Dedifferentiated amniotic fluid mesenchymal stem cell (primary cell): ENCODE measurements at regions not wholly inside any gene's neighbourhood (a gene's known extent, or its start where the extent isn't known, plus 50 kb on each side); places are given as distances from the start of the nearest gene placed in this dataset.

ENCODE experiments used
- DNase-seq: peaks from one replicate; pipeline ENCODE4 v3.0.0-alpha.2; 2016; ENCODE audit errors: extremely low spot score

DNA sequence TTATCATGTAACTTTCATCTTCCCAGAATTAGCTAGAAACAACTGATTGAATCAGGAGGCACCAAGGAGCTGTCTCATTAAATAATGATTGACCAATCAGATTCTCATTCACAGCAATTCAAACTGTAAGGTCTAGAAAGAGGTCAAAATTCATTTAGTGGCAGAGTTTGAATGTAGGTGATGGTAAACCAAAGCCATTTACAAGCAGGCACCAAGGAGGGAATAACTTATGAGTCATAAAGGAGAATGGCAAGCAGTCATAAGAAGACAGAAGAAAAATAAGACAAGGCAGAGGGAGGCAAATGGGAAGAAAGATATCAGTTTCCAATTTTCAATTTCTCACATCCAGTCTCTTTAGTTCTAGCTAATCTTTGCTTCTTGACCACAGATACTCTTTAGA is 52.9 kb upstream of the DEFB112 start:
- no peak for DNase-seq

GRCh38 chr6:50110587-50110986 is 60.9 kb upstream of the DEFB112 start:
- no peak for DNase-seq

GRCh38 chr6:50112981-50113857 is 63.5 kb upstream of the DEFB112 start:
- no peak for DNase-seq

GRCh38 chr6:50116390-50116789 is 66.7 kb upstream of the DEFB112 start:
- no peak for DNase-seq

GRCh38 chr6:50116797-50117542 is 67.2 kb upstream of the DEFB112 start:
- no peak for DNase-seq

DNA sequence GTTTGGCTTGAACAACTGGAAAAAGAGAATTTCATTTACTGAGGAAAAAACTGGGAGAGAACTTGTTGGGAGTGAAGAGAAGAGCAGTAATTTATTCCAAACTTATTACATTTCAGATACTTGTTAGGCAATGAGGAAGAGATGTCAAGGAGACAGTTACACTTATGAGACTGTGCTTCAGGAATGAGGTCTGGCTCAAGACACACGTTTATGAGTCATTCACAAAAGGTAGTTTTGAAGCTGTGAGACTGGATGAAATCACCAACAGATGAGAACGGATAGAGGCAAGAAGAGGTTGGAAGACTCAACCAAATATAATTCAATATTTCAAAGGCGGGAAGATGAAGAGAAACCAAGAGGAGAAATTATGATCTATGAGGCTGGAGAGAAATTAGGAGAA is 70.6 kb upstream of the DEFB112 start:
- DNase-seq: no peak

DNA sequence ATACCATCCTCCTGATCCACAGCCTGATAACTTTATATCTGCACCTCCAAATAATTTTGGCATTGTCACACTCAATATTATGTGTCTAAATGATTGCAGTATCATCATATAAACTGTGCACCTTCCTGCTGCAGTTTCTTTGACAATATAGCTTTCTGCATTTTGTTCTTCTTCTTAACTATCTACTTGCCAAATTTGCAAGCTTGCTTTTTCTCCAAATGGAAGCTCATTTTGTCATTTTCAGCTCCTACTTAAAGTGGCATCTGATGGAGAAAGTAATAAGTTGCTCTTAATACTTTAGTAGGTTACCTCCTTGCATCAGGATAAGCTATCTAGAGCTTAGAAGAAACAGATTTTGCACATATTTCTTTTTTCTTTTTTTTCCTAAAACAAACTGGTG is 74.0 kb upstream of the DEFB112 start:
- no peak for DNase-seq

DNA sequence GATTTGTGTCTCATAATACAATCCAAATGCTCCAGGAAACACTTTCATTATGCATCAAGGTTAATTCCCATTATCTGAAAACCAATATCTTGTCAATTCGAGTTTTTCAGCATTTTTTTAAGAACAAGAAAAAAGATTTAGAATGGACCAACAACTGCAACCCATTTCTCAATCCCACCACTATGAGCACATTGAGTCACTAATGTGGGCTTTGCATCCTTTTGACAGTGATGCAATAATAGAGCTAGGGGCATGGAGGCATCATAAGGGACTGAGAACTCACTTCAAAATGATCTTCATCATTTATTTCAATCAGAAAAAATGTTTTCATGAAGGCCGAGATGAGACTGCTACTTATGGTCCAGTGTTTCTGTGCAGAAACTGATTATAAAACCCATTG is 74.8 kb upstream of the DEFB112 start:
- no peak for DNase-seq

- DNase-seq: peak; percentile 36
Measured at GRCh38 chr6:50128420-50129005, 78.8 kb upstream of the DEFB112 start.

GRCh38 chr6:50135968-50136367 is 86.2 kb upstream of the DEFB112 start:
- DNase-seq: no peak

DNA sequence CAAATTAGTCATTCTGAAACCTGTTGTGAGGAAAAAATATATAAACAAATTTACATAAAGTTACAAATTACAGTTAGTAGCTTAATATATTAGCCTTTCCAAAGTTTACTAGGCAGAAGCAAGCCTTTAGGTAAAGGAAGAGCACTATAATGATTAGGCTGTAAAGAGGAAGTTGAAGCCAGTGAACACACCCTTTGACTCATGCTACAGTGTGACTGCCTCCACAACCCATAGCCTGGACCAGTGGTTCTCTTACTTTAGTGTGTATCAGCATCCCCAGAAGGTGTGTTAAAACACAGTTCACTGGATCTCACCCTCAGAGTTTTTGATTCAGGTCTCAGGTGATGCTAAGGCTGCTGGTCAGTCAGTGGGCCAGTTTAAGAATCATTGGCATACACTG is 91.4 kb upstream of the DEFB112 start:
- DNase-seq: no peak

DNA sequence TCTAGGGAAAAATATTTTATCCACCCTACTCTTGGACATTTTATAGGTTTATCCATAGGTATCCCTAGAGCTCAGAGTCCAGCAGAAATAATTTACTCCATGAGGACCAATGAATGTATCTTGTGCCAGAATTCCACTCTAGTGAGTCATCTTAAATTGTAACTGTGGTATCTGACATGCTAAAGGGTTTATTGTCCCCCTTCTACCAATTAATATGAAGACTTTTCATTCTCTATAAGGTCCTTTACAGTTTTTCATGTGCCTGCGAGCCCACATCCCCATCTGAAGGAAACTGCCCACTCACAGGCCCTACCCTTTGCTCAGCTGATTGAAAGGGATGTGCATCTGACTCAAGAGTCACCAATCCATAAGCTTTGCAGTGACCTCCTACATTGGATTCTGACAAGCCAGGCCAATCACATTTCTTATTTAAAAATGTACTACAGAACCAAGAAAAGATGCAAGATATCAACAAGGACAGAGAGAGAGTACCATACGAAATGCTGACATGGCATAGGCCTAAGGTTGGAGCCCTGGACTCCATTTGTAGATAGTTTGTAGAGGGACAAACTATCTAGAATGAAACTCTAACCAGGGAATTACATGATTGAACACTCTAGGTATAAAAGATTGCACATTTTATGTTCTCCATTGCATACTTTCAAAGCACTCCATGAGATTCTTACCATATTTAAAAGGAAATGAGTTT is 93.4 kb upstream of the DEFB112 start:
- no peak for DNase-seq

GRCh38 chr6:50145125-50145524 is 95.4 kb upstream of the DEFB112 start:
- DNase-seq: no peak

DNA sequence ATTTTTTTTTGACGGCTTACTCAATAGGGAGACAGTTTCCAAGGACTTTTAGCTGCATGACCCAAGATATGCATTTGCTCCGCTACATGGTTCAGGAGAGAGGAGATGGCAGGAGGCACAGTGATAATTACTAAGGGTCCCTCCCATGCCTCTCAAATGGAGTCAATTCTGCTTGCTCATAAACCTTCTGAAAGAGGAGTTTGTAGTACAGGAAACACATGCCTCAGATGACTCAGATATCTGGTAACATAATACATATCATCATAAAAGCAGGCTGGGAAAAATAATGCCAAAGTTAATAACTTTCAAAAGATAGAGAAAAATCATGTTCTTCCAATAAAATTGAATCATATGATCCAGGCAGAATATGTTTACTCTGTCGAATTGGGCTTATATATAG is 97.6 kb upstream of the DEFB112 start:
- DNase-seq: no peak

GRCh38 chr6:50180646-50181045 is 130.9 kb upstream of the DEFB112 start:
- no peak for DNase-seq

GRCh38 chr6:50185006-50185405 is 135.3 kb upstream of the DEFB112 start:
- no peak for DNase-seq

- DNase-seq: no peak
Measured at GRCh38 chr6:50187351-50187921, 137.7 kb upstream of the DEFB112 start.

- DNase-seq: no peak
Measured at GRCh38 chr6:50198245-50198644, 148.5 kb upstream of the DEFB112 start.

DNA sequence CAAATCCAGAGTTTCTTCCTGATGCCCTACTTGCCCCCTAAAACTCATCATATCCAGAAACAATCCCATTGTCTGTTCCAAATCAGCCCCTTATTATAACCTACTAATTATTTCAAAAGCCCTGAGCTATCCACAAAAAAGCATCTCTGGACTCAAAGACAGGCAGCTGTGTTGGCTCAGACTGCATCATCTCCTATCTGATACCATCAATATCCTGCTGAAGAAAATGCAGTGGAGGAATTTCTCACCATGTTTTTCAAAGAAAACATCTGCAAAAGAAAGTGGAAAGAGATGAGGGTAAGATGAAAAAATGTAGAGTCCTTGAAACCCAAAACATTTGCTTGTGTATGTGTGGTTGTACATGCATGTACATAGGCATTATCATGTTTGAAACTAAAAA is 153.0 kb upstream of the DEFB112 start:
- no peak for DNase-seq

- no peak for DNase-seq
Measured at GRCh38 chr6:50211582-50211981, 161.9 kb upstream of the DEFB112 start.

DNA sequence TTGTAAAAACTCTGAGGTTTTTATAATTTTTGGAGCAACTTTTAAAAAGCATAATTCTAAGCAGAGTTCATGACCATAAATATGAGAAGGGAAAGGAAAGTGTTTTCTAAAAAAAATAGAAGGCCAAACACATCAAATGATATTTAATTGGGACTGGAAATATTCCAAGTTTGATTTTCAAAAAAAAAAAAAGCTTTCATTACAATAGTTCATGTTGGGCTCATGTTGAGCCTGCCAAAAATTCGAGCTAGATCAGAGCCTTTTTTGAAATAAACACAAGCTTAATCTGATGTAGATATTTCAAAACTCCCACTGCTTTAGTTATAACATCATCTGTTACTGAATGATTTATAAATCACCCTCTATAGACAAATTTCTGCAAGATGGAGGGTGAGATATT is 163.4 kb upstream of the DEFB112 start:
- no peak for DNase-seq

DNA sequence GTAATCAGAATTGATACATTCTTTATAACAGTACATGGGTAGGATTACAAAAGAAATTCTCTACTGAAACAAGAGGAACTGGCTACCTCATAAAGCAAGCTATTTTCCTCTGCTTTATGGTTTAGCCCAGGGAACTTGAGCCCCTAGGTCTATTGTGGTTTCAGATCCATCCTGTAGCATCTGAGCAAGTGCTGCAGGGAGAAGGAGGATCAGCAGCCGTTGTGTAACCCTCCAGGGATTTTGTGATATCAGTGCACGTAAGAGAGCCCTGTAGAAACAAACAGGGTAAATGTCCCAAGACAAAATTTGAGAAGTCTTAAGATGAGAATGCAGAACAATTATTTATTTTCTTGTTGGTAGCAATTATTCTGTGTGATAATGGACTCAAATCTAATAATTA is 165.2 kb upstream of the DEFB112 start:
- DNase-seq: no peak
